WTC11 (cell line): ENCODE measurements at regions not wholly inside any gene's neighbourhood (a gene's known extent, or its start where the extent isn't known, plus 50 kb on each side); places are given as distances from the start of the nearest gene placed in this dataset.

Experiments used
- ATAC-seq: fragments of 200-7000 bp; cut with Tn5 transposase; 2 replicates; pipeline ENCODE4 v1.10.0; 2021; ENCODE audit warnings: mild to moderate bottlenecking, moderate library complexity
- CTCF ChIA-PET: fragments of 300-600 bp; sonication (Branson Sonifier 250); formaldehyde crosslinking; loops from one replicate; lab custom pipeline; 2021; ENCODE audit warnings: antibody characterized with exemption; lab: Charles Lee
- POLR2A ChIA-PET: fragments of 350-600 bp; sonication (Branson Sonifier 250); formaldehyde crosslinking; loops from one replicate; lab custom pipeline; 2021; ENCODE audit warnings: antibody characterized with exemption; lab: Charles Lee
- DNase-seq: peaks from one replicate; pipeline ENCODE4 v3.0.0; 2021; ENCODE audit warnings: low spot score
- H3K27ac Mint-ChIP-seq: 2 replicates; pipeline ENCODE4 v1.8.0; 2021; ENCODE audit warnings: mixed read lengths
- H3K27me3 Mint-ChIP-seq: 2 replicates; pipeline ENCODE4 v1.8.0; 2021; ENCODE audit warnings: low read depth, mild to moderate bottlenecking, moderate library complexity, mixed read lengths
- H3K36me3 Mint-ChIP-seq: 2 replicates; pipeline ENCODE4 v1.8.0; 2021; ENCODE audit warnings: mixed read lengths
- H3K4me1 Mint-ChIP-seq: 2 replicates; pipeline ENCODE4 v1.8.0; 2022; ENCODE audit warnings: mixed read lengths
- H3K4me3 Mint-ChIP-seq: 2 replicates; pipeline ENCODE4 v1.8.0; 2021; ENCODE audit warnings: mild to moderate bottlenecking, moderate library complexity, mixed read lengths
- H3K9me3 Mint-ChIP-seq: 2 replicates; pipeline ENCODE4 v1.8.0; 2021; ENCODE audit warnings: mixed read lengths
- ATF1 ChIP-seq: sonication (generic); formaldehyde crosslinking; IDR thresholded peaks from 2 replicates; pipeline ENCODE4 v1.8.1; 2023; ENCODE audit warnings: mild to moderate bottlenecking, moderate library complexity, missing genetic modification reagents
- CBFB ChIP-seq: sonication (generic); formaldehyde crosslinking; IDR thresholded peaks from 2 replicates; pipeline ENCODE4 v1.8.1; 2022; ENCODE audit warnings: mild to moderate bottlenecking, low read depth, missing genetic modification reagents
- CREB1 ChIP-seq: sonication (generic); formaldehyde crosslinking; IDR thresholded peaks from 2 replicates; pipeline ENCODE4 v1.8.0; 2023; ENCODE audit warnings: mild to moderate bottlenecking, missing genetic modification reagents
- FOXP1 ChIP-seq: sonication (generic); formaldehyde crosslinking; IDR thresholded peaks from 2 replicates; pipeline ENCODE4 v1.8.0; 2022; ENCODE audit warnings: missing genetic modification reagents, mild to moderate bottlenecking, moderate library complexity, borderline replicate concordance
- GABPB1 ChIP-seq: sonication (generic); formaldehyde crosslinking; IDR thresholded peaks from 2 replicates; pipeline ENCODE4 v1.8.1; 2023; ENCODE audit warnings: mild to moderate bottlenecking, missing genetic modification reagents
- GRHL2 ChIP-seq: fragments of 250-450 bp; sonication (Bioruptor Pico); IDR thresholded peaks from 2 replicates; pipeline ENCODE4 v1.8.0; 2022; ENCODE audit warnings: mild to moderate bottlenecking, moderate library complexity; ENCODE audit not compliant: insufficient replicate concordance, severe bottlenecking
- MYBL2 ChIP-seq: sonication (generic); formaldehyde crosslinking; IDR thresholded peaks from 2 replicates; pipeline ENCODE4 v1.8.1; 2023; ENCODE audit warnings: mild to moderate bottlenecking, moderate library complexity, missing genetic modification reagents
- NR2C2 ChIP-seq: sonication (generic); formaldehyde crosslinking; IDR thresholded peaks from 2 replicates; pipeline ENCODE4 v1.8.0; 2022; ENCODE audit warnings: mild to moderate bottlenecking, missing genetic modification reagents
- RORB ChIP-seq: fragments of 250-450 bp; sonication (Bioruptor Pico); IDR thresholded peaks from 2 replicates; pipeline ENCODE4 v1.9.0; 2021; ENCODE audit warnings: mild to moderate bottlenecking
- SP1 ChIP-seq: sonication (generic); formaldehyde crosslinking; conservative IDR thresholded peaks from 2 replicates; pipeline ENCODE4 v1.8.1; 2022; ENCODE audit warnings: missing genetic modification reagents
- TCF7 ChIP-seq: sonication (generic); formaldehyde crosslinking; IDR thresholded peaks from 2 replicates; pipeline ENCODE4 v1.8.0; 2022; ENCODE audit warnings: mild to moderate bottlenecking, low read depth, missing genetic modification reagents, moderate library complexity
- TEAD4 ChIP-seq: sonication (generic); formaldehyde crosslinking; IDR thresholded peaks from 2 replicates; pipeline ENCODE4 v1.8.0; 2022; ENCODE audit warnings: mild to moderate bottlenecking, missing genetic modification reagents
- TP53 ChIP-seq: sonication (generic); formaldehyde crosslinking; IDR thresholded peaks from 2 replicates; pipeline ENCODE4 v1.8.1; 2023; ENCODE audit warnings: mild to moderate bottlenecking, missing genetic modification reagents
- ZNF219 ChIP-seq: sonication (generic); formaldehyde crosslinking; IDR thresholded peaks from 2 replicates; pipeline ENCODE4 v1.8.0; 2023; ENCODE audit warnings: missing genetic modification reagents, mild to moderate bottlenecking, borderline replicate concordance
- TF ChIP-seq, protein P1 (sequence below): sonication (generic); formaldehyde crosslinking; IDR thresholded peaks from 2 replicates; pipeline ENCODE4 v1.8.1; 2022; ENCODE audit warnings: low read depth, mild to moderate bottlenecking, moderate library complexity, missing genetic modification reagents, borderline replicate concordance
- TF ChIP-seq, protein P2 (sequence below): sonication (generic); formaldehyde crosslinking; IDR thresholded peaks from 2 replicates; pipeline ENCODE4 v1.8.1; 2023; ENCODE audit warnings: mild to moderate bottlenecking, missing genetic modification reagents, borderline replicate concordance
- TF ChIP-seq, protein P3 (sequence below): fragments of 250-450 bp; sonication (Bioruptor Pico); IDR thresholded peaks from 2 replicates; pipeline ENCODE4 v1.9.0; 2021; ENCODE audit warnings: mild to moderate bottlenecking
- TF ChIP-seq, protein P4 (sequence below): sonication (generic); formaldehyde crosslinking; IDR thresholded peaks from 2 replicates; pipeline ENCODE4 v1.8.0; 2022; ENCODE audit warnings: mild to moderate bottlenecking, missing genetic modification reagents
- TF ChIP-seq, protein P5 (sequence below): sonication (generic); formaldehyde crosslinking; IDR thresholded peaks from 2 replicates; pipeline ENCODE4 v1.8.1; 2023; ENCODE audit warnings: mild to moderate bottlenecking, moderate library complexity, missing genetic modification reagents

DNA sequence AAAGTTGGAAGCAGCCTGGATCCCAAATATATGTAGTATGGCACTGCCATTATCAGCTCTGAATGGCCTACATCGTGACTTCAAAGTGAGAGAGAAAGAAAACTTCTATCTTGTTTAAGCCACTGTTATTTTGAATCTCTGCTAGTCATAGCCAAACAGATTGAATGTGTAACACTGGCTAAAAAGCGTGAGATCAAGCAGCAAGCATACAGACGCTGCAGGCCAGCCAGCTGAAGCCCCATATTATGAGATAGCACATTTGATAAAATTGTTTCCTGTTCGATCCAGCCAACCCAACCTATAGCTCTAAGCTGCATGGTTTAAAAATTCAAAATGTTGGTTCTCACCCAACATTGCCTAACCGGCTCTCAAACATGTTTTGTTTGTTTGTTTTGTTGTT lies 95.0 kb downstream of the DUSP6 start:
- no peak for ATAC-seq
- Mint-ChIP-seq H3K36me3 (peaks cover 6% of the 10 kb centered on the region; the same call in 1 of the 2 replicates), H3K27me3 (peaks cover 4% of the 10 kb centered on the region; the same call in 1 of the 2 replicates)
- CTCF ChIA-PET: no interaction called here
- DNase-seq: no peak
- TF ChIP-seq TCF7 (CRISPR knock-in tag) (no peak), CREB1 (CRISPR knock-in tag) (no peak), GABPB1 (no peak), RORB (CRISPR knock-in tag) (no peak), TEAD4 (CRISPR knock-in tag) (no peak), MYBL2 (CRISPR knock-in tag) (no peak), ZNF219 (CRISPR knock-in tag) (no peak), CBFB (CRISPR knock-in tag) (no peak), TP53 (CRISPR knock-in tag) (no peak), NR2C2 (CRISPR knock-in tag) (no peak), FOXP1 (CRISPR knock-in tag) (no peak), ATF1 (CRISPR knock-in tag) (no peak), GRHL2 (CRISPR knock-in tag) (no peak), SP1 (CRISPR knock-in tag) (no peak)
- TF ChIP-seq, protein P1, sequence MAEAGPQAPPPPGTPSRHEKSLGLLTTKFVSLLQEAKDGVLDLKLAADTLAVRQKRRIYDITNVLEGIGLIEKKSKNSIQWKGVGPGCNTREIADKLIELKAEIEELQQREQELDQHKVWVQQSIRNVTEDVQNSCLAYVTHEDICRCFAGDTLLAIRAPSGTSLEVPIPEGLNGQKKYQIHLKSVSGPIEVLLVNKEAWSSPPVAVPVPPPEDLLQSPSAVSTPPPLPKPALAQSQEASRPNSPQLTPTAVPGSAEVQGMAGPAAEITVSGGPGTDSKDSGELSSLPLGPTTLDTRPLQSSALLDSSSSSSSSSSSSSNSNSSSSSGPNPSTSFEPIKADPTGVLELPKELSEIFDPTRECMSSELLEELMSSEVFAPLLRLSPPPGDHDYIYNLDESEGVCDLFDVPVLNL (CRISPR knock-in tag): no peak
- TF ChIP-seq, protein P2, sequence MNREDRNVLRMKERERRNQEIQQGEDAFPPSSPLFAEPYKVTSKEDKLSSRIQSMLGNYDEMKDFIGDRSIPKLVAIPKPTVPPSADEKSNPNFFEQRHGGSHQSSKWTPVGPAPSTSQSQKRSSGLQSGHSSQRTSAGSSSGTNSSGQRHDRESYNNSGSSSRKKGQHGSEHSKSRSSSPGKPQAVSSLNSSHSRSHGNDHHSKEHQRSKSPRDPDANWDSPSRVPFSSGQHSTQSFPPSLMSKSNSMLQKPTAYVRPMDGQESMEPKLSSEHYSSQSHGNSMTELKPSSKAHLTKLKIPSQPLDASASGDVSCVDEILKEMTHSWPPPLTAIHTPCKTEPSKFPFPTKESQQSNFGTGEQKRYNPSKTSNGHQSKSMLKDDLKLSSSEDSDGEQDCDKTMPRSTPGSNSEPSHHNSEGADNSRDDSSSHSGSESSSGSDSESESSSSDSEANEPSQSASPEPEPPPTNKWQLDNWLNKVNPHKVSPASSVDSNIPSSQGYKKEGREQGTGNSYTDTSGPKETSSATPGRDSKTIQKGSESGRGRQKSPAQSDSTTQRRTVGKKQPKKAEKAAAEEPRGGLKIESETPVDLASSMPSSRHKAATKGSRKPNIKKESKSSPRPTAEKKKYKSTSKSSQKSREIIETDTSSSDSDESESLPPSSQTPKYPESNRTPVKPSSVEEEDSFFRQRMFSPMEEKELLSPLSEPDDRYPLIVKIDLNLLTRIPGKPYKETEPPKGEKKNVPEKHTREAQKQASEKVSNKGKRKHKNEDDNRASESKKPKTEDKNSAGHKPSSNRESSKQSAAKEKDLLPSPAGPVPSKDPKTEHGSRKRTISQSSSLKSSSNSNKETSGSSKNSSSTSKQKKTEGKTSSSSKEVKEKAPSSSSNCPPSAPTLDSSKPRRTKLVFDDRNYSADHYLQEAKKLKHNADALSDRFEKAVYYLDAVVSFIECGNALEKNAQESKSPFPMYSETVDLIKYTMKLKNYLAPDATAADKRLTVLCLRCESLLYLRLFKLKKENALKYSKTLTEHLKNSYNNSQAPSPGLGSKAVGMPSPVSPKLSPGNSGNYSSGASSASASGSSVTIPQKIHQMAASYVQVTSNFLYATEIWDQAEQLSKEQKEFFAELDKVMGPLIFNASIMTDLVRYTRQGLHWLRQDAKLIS: no peak
- TF ChIP-seq, protein P3, sequence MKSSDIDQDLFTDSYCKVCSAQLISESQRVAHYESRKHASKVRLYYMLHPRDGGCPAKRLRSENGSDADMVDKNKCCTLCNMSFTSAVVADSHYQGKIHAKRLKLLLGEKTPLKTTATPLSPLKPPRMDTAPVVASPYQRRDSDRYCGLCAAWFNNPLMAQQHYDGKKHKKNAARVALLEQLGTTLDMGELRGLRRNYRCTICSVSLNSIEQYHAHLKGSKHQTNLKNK (CRISPR knock-in tag): no peak
- TF ChIP-seq, protein P4, sequence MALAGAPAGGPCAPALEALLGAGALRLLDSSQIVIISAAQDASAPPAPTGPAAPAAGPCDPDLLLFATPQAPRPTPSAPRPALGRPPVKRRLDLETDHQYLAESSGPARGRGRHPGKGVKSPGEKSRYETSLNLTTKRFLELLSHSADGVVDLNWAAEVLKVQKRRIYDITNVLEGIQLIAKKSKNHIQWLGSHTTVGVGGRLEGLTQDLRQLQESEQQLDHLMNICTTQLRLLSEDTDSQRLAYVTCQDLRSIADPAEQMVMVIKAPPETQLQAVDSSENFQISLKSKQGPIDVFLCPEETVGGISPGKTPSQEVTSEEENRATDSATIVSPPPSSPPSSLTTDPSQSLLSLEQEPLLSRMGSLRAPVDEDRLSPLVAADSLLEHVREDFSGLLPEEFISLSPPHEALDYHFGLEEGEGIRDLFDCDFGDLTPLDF (CRISPR knock-in tag): no peak
- TF ChIP-seq, protein P5, sequence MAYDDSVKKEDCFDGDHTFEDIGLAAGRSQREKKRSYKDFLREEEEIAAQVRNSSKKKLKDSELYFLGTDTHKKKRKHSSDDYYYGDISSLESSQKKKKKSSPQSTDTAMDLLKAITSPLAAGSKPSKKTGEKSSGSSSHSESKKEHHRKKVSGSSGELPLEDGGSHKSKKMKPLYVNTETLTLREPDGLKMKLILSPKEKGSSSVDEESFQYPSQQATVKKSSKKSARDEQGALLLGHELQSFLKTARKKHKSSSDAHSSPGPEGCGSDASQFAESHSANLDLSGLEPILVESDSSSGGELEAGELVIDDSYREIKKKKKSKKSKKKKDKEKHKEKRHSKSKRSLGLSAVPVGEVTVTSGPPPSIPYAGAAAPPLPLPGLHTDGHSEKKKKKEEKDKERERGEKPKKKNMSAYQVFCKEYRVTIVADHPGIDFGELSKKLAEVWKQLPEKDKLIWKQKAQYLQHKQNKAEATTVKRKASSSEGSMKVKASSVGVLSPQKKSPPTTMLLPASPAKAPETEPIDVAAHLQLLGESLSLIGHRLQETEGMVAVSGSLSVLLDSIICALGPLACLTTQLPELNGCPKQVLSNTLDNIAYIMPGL (CRISPR knock-in tag): no peak
- TF ChIP-seq, all 79 proteins: peak for 0
- Mint-ChIP-seq H3K9me3 (peaks cover 15% of the 10 kb centered on the region), H3K4me1 (peaks cover 25% of the 10 kb centered on the region), H3K4me3 (no peak overlapping the region), H3K27ac (no peak overlapping the region)
- POLR2A ChIA-PET: interaction anchor here (0.8 kb wide), 1 partner anchor 10 kb away, joined by 3 read pairs; no protein-coding TSS in a partner anchor
